ACHN (cell line): ENCODE measurements at regions not wholly inside any gene's neighbourhood (a gene's known extent, or its start where the extent isn't known, plus 50 kb on each side); places are given as distances from the start of the nearest gene placed in this dataset.
"Not testable (repeated sequence)": the region's sequence is repeated elsewhere in the genome, so short reads cannot be mapped to it uniquely, and the experiment has no call there.

ENCODE experiments used
- DNase-seq: peaks from one replicate; pipeline ENCODE4 v3.0.0-alpha.2; 2015
- in situ Hi-C: cut with HindIII; loops from 2 replicates; pipeline ENCODE4 v1.10.0; 2017; ENCODE audit warnings: low sequenced_read_pairs, low pct_ligation_motif_present, low pct_unique_long_range_greater_than_20kb

GRCh38 chr22:45061332-45061731 lies 51.5 kb upstream of the PHF21B start:
- no peak for DNase-seq
- in situ Hi-C loops: no loop called here

GRCh38 chr22:45064313-45065278 lies 54.8 kb upstream of the PHF21B start:
- in situ Hi-C loops: no loop called here
- DNase-seq: peak; percentile 16

DNA sequence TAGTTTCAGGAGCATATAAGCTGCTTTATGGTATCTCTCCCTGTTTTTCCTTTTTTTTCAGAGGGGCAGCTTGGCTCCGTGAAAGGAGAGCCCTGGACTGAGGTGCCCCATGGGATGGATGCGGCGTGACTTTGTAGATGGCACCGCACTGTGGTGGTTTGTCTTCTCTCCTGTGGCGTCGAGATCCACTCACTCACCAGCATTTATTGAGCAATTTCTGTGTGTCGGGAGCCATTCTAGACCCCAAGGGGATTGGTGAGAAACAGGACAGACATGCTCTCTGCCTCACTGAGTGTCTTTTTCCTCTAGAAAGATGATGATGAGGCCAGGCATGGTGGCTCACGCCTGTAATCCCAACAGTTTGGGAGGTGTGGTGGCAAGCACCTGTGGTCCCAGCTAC lies 55.9 kb upstream of the PHF21B start:
- DNase-seq: no peak
- in situ Hi-C loops: no loop called here

- in situ Hi-C loops: no loop called here
- DNase-seq: no peak
These were observed 57.9 kb upstream of the PHF21B start for GRCh38 chr22:45067731-45068130.

DNA sequence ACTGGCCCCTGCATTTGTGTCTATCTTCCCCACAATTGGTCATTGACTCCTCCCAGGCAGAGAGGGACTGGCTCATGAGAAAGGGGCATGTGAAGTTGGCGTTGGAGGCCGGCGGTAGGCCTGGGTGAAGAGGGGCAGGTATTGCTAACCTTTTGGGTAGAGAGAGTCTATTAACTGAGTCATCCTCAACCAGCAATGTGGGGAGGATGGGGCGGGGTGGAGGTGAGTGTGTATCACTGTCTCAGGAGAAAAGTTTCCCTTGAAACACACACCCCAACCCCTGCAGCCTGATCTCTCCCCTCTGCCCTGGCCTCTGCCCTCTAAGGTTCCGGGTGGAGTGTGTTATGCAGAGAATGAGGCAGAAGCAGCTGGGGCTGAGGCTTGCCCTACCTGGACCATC lies 60.1 kb upstream of the PHF21B start:
- DNase-seq: no peak
- in situ Hi-C loops: no loop called here

- in situ Hi-C loops: no loop called here
- no peak for DNase-seq
These were observed 61.8 kb upstream of the PHF21B start for GRCh38 chr22:45071618-45072017.

DNA sequence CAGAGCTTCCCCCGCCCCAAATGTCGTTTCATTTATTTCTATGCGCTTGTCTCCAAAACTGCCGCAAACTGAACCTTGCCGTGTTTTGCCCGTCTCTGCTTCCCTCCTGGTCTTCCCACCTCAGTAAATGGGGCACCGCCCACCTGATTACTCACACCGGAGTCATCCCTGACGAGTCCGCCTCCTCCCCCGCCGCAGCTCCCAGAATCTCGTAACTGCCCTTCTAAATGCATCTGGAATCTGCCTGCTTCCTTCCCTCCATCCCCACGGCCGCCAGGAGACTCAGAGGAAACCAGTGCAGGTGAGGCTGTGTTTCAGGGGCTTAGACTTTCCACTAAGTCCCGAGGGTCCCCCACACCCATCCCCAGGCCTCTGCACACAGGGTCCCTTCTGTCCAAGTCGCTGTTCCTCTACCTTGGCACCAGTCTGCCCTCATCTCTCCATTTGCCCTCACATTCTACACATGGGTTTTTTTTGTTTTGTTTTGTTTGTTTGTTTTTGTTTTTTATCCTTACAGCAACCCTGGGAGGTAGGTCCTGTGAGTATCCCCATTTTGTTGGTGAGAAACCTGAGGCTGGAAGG lies 62.6 kb upstream of the PHF21B start:
- in situ Hi-C loops: no loop called here
- DNase-seq: peak; percentile 76

GRCh38 chr22:45073064-45073463 lies 63.3 kb upstream of the PHF21B start:
- in situ Hi-C loops: no loop called here
- DNase-seq: no peak

DNA sequence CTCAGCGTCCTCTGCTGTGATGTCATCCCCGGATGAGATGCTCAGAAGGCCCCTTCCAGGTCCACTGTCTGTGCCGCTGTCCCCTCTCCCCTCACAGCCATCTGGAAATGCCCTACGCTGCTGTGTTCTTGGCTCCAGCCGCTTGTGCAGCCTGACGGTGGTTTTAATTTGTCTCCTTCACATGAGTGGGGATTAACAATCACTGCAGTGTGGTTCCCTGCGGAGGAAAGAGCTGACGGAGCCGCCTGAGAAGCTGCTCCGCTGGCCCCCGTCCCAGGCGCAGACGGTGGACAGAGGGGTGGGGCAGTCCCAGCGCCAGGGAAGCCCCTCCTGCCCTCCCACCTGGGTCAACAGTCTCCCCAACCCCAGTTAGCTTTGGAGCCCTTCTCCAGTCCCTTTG lies 67.5 kb upstream of the PHF21B start:
- in situ Hi-C loops: no loop called here
- no peak for DNase-seq

GRCh38 chr22:45077826-45078334 lies 68.1 kb upstream of the PHF21B start:
- DNase-seq: no peak
- in situ Hi-C loops: no loop called here

DNA sequence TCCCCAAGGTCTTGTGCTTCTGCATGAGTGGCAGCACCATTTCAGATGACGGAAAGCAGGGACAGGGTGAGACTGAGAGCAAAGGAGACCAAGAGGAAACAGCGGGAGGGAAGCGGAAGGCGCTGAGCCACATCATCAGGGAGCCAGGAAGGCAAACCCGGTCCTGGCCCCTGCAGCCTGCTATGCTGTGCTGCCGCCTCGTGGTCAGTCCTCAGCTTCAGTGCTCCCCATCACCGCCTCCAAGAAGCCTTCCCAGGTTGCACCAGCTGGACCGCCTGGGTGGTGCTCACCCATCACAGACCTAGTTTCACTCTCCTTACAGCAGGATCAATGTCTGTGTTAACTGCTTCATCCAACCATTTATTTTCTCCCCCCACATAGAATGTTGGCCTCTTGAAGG lies 73.0 kb upstream of the PHF21B start:
- in situ Hi-C loops: no loop called here
- DNase-seq: no peak

DNA sequence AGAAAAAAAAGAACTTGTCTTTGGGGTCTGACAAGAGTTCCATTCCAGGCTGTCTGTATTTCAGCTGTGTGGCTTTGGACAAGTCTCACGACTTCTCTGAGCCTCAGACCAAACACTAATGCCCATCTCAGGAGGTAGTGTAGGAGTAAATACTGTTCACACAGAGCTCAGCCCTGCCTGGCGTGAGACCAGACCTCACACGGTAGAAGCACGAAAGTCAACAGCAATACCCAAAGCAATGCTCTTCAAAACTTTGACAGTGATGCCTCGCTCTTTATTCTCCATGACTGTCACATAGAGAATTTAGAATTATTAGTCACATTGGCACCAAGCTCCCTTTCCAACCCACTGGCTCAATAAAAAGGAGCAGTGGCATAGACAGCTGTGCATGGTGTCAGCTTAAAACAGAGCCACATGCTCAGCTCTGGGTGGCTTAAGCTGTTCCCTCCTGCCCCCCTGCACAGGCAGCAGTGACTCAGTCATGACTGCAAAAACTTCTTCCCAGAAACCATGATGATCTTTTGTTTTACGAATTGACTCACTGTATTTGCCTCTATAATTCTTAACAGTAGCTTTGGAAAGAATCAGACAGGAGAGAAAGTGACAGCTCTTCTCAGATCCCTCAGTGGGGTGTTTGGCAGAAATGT lies 74.0 kb upstream of the PHF21B start:
- in situ Hi-C loops: no loop called here
- DNase-seq: peak; percentile 22

DNA sequence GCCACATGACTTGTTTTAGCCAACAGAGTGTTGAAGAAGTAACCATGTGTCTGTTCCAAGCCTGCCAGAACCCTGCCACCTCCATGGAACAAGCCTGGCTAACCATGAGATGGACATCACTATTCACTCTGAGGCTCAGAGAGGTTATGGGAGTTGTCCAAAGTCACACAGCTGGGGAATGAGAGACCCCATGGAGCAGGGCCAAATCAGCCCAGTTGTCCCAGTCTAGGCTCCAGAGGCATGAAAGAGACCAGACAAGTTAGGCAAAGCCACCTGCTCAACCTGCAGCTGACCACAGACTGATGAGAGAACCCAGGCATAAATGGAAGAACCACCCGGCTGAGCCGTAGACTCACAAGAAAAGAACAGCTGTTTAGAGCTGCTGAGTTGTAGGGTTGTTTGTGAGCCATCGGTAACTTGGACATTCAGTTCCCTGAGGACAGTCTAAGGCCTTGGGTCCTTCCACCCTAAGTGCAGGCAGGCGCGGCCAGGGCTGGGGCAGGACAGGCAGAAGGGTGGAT lies 74.7 kb upstream of the PHF21B start:
- DNase-seq: no peak
- in situ Hi-C loops: no loop called here

GRCh38 chr22:45087802-45088201 lies 75.9 kb upstream of the NUP50 start:
- in situ Hi-C loops: no loop called here

GRCh38 chr22:45088576-45088975 lies 75.1 kb upstream of the NUP50 start:
- in situ Hi-C loops: no loop called here
- no peak for DNase-seq

More at GRCh38 chr22:45087802-45088201, 75.9 kb upstream of the NUP50 start:
- no peak for DNase-seq

- no peak for DNase-seq
- in situ Hi-C loops: no loop called here
These were observed 73.2 kb upstream of the NUP50 start for GRCh38 chr22:45090497-45090910.

DNA sequence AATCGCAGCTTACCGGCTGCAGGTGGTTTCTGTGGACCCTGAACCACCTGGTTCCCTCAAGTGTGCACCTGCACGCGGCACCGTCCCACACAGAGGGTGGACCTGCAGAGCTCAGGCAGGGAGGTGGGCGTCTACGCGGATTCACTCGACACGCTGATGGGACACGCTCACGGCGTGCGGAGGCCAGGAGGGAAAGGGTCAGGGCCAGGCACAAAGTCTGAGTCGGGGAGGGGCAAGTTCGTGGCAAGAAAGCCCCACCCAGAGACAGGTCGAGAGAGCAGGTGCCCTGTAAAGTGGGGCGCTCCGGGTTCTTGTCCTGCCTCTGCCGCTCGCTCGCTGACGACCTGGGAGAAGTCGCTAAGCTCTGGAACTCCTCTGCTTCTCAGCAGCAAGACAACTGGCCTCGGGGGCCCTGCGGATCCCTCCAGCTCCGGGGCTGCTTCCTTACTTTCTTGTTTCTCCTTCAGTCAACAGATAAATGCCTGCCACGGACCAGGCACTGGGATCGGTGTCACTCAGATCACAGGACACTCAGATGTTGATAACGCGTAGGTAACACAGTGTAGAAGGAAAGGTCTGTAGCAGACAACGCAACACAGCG lies 72.4 kb upstream of the NUP50 start:
- no peak for DNase-seq
- in situ Hi-C loops: no loop called here

DNA sequence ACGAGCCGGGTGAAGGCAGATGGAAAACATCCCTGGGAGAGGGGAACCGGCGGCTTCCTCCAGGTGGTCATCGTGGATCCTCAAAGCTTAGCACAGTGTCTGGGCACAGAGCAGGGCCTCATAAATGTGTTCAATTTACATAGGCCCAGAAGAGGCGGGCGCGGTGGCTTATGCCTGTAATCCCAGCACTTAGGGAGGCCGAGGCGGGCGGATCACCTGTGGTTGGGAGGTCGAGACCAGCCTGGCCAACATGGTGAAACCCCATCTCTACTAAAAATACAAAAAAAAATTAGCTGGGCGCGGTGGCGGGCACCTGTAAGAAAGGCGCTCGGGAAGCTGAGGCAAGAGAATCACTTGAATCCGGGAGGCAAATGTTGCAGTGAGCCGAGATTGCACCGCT lies 71.8 kb upstream of the NUP50 start:
- DNase-seq, in situ Hi-C loops: not testable (repeated sequence)

DNA sequence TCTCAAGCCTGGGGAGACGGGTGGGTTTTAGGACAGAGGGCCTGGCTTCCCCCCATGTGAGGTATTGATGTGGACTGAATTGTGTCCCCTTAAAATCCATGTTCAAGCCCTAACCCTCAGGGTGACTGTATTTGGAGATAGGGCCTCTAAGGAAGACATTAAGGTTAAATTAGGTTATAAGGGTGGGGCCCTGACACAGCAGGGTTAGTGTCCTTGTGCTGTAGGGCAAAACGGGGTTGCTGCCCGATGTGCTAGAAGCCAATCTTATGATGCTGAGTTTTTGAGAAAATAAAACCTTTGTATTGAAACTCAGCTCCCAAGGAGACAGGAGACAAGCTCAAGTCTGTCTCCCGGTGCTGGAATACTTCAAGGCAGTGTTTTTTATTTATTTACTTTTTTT lies 71.1 kb upstream of the NUP50 start:
- no peak for DNase-seq
- in situ Hi-C loops: no loop called here
